ENCODE measurements at regions not wholly inside any gene's neighbourhood (a gene's known extent, or its start where the extent isn't known, plus 50 kb on each side); places are given as distances from the start of the nearest gene placed in this dataset.

DNA sequence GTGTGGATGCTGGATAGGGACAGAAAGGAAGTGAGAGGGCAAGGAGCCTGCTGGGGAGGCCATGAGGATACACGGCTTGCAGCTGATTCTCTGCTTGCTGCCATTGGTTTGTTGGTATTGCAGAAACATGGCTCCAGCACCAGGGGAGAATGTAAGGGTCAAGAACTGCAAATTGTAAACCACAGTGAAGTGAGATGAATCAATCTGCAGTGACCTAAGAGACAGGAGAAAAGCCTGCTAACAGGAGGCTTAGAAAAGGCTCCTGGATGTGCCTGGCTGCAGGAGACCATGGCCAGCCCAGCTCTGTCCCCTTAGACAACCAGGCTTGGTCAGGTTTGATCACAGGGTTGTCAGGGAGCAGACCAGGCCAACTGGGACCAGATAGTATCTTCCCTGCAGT, 233.7 kb upstream of the CADM1 start:
- DNase-seq, result no peak

DNA sequence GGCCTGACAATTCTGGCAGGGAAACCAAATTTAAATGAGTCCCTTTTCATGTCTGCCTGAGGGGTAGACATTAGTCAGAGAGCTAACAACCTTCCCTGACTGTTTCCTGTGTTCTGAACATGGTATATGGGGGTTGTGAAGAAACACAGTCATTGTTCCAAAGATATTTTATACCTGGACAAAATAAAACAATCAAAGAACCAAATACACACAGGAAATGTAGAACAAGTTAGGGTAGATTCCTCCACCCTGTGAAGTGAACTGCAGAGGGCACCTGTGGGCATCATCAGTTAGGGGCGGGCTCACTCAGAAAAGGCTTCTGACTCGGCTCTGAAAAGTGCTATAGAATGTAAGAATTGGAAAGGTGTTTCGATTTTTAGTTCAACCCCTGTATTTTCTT, 231.9 kb upstream of the CADM1 start:
- DNase-seq, result no peak

DNA sequence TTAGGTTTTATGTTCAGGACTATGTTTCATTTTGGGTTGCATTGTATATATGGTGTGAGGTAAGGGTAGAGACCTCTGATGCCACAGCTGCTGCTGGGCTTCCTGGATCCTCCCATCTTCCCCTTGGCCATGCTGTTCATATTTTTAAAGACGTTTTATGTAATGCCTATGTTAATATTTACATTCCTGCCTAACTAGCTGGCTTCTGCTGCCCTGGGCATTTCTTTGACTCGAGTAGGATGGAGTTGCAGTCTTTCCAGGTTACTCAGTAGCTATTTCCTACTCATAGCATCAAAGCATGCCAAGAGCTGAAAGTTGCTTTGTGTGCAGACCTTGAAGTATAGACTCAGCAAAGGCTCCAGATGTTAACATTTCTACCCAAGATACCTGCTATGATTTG, 220.5 kb upstream of the CADM1 start:
- DNase-seq, result no peak

DNA sequence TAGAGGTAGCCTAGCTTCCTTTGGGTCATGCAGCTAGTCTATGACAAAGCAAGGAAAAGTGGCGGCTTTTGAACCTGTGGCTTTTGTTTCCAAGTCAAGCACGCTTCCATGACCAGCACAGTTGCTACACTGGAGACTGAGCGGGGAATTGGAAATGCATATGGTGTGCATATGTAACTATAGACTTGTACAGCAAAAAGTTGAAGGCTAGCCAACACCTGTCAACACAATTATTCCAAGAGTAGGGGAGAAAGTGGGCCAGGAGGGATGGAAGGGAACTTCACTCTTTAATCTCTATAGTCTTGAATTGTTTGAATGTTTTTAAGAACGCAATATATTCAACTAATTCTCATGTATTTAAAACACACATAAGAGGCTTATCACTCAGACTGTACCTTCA, 218.5 kb upstream of the CADM1 start:
- no peak for DNase-seq

DNA sequence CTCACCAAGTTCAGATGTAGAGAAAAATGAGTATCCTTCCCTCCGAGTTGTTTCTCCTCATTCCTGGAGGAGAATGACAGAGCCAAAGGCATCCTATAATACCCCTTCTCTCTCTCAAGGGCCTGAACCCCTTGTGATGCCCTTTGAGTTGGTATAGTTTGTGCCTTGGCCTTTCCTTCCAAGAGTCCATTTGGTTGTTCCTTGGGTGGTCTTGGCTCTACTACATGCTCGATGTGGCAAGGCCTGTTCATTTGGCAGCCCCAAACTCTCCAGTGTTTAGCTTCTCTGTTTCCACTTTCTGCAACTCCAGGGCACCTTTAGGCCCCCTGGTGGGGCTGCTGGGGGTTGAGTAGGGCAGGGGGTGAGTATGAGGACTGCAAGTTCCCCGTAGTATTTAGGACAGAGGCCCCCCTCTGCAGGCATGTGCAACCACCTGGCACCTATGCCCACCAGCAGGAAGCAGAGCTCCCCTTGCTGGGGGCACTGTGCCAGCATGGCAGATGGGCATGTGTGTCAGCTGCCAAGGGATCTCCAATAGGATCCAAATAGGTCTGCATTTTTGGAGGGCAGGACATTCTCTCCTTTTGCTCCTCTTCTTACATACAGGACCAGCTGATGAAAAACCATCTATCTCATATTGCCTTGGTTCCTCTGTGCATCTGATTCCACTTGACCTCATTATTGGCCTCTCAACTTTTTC, 217.2 kb upstream of the CADM1 start:
- DNase-seq, result no peak

DNA sequence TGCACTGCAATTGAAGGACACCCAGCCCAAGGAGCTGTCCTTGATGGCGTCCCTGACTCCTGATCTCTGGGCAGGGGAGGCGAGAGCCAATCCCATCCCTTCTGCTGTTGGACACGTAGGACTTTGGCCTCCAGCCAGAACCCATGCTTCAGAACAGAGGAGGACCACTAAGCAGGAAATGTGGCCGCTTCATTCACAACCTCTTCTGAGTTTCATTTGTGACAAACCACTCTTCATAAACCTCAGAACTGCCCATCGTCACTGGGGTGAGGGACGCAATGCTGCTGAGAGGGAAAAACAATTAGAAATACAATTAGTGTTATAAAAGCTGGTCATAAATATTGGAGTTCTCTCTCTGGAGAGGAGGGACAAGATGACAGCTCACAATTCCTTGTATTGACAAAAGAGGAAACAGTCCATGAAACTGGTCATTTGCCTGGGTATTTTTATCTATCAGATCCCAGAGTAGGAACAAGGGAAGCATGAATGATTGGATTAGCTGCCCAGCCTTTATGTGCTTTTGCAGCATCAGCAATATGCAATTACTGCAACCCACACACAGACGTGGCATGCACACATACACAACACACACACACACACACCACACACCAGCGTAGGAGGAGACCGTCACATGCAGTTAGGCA, 216.5 kb upstream of the CADM1 start:
- no peak for DNase-seq

DNA sequence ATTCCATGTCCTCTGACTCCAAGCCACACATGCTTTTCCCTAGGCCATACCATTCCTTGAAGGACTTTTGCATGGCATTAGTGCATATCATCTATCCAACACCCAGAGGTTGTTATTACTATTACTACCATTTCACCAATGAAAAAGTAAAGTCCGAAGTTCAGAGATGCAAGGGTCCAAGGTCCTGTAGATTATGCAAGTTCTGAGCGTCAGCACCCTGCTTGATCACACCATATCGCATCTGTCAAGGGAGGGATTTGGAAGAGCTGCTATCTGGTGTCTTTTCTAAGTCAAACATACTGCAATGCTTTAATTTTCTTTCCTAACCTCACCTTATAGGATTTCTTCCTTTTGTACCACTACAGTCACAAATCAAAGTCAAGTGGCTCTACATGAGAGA, 214.7 kb upstream of the CADM1 start:
- no peak for DNase-seq

DNA sequence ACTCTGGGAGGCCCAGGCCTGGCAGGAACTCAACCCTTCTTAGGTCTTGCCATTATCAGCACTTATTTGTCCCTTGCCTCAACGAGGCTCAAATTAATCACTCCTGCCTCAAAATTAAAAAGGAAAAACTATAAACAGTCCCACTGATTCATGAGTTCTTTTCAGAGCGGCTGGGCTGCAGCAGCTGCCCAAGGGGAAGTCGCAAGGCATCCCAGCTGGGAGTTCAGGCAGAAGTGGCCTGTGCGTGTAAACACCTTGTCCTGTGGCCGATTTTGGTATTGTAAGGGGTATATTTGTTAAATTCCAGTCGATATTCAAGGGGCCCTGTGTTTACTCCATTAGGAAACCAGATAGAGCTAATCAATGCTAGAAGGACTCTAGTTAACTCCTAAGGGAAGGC, 213.9 kb upstream of the CADM1 start:
- DNase-seq, result no peak

DNA sequence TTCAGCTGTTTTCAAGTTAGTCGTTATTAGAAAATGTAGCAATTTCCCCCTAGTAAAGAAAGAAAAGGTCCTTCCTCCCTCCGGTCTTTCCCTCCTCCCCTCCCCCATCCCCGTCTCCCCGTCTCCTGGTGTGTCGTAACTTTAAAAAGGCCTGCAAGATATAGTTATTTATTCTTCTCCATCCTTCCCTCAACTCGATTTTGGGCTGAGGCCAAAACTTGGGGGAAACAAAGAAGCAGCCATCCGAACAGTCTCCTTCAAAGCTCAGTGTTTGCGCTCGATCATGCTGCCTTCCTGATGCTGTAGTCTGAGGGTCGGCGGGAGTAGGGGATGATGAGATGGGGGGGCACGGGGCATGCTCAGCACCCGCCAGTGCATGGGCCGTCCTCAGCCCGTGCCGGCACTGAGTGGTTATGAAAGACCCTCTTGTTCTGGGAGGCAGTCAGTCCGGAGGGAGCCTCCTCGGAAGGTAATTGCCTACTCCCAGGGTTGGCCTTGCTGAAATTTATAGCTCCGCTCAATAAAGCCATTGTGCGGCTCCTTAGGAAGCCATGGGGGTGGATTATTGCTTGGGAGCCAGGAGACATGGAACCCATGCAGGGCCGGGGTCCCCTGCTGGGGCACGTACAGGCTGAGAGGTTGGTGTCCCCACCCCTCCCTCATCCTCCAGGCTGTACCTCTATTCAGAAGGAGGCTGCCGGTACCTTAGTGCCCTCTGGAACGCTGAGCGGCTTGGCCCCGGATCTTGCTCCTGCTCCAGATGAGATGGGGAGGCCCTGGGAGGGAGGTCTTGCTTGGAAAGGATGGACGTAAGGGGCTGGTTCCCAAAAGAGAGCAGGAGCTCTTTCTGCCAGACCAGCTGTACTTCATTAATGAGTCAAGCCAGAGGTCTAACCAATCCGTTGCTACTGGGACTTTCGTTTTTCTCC, 212.7 kb upstream of the CADM1 start:
- peak; percentile 82 for DNase-seq

DNA sequence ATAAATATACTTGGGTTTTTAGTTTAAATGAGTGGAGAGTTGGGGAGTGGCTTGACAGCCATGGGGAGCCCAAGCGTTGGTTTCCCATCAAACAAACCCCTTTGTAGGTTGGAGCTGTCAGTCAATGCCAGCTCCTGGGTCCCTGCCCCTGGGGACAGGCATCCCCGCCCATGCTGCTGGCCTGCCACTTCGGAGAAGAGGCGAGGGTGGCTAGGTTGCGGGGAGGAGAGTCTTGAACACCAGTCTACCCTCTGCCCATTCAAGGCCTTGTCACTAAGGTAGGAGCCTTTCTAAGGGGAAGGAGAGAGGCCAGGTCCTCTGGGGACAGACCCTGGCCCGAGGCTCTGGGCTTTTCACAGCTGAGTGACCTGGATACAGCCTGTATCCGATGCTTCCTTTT, 211.9 kb upstream of the CADM1 start:
- DNase-seq, result no peak

DNA sequence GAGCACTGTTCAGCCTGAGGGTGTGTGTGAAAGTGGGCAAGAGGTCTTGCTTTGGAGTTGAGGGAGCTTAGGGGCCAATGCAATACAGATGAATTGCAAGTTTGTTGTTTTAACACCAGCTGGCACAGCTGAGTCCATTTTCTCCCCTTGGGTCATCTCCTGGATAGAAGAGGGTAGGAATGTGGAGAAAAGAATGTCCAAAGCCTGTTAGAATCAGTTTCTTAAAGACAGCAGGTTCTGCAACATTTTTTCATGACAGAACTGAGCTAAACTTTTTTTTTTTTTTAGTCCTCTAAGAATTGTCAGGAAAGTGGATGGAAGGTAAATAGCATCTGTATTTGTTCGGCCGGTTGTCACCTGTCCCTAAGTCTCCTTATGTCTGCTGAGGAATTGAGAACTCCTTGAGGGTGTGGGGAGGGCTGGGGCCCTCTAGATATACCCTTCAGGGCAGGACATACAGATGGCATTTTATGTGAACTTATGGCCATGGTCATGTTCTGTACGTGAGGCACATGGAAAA, 211.1 kb upstream of the CADM1 start:
- DNase-seq, result no peak

DNA sequence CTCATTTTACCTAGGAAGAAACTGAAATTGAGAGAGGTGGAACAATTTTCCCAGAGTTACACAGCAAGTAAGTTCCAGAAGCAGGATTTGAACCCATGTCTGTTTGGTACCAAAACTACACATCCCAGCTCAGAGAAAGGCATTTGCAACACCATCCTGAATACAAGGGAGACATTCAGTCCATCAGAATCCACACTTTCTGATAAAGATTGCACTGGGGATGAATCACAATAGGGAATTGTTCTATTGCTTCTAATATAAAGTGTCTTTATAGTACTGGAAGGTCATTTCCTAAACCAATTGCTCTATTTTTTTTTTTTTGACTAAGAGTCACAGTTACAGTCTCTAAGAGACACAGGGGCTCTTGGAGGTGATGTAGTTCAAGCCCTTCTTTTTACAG, 208.1 kb upstream of the CADM1 start:
- DNase-seq, result no peak

DNA sequence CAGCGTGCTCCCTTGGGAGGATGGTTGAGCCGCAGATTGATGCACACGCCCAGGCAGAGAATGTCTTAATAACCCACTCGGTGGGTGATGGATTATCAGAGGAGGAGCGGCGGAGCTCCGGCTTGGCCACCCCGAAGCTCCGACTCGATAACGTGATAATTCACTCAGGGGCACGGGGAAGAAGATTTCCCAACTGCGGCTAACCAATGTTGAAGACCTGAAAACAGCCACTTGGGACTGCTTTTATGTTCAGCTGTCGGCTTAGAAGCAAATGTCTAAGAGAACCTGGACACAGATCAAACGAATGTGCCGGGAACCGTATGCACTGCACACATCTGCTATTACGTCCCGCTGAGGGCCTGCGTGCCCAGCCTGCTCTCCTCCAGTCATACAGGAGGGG, 206.8 kb upstream of the CADM1 start:
- DNase-seq, result no peak

DNA sequence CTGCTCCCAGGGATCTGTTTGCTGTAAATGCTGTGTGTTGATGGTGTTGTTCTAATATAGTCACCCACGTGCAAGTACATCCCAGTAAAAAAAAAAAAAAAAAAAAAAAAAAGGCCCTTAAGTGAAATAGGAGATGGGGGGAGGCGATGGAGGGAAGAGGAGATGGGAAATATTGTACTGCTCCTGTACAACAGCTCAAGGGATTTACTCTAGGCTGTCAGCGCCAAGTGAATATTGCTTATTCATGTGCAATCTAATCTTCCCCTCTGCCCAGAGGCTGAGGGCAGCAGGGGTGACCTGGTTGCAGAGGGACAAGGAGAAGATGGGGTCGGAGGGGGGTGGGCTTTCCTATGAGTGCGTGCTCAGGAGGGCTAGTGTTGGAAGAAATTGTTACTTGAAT, 206.2 kb upstream of the CADM1 start:
- DNase-seq, result no peak

DNA sequence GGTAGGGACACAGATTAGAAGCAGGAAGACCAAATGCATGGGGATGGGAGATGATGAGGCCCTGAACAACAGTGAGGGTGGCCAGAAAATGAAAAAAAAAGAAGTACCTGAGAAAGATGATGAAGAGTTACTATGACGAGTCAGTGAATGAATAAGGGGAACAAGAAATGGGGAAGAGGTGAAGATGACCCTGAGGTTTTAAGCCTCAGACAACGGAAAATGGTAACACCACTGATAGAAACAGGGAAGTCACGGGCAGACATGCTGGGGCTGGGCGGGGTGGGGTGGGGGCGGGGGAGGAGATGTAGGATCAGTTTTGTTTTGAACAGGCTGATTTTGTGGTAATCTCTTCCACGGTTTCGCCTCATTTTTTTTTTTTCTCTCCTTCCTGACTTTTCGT, 205.1 kb upstream of the CADM1 start:
- no peak for DNase-seq

DNA sequence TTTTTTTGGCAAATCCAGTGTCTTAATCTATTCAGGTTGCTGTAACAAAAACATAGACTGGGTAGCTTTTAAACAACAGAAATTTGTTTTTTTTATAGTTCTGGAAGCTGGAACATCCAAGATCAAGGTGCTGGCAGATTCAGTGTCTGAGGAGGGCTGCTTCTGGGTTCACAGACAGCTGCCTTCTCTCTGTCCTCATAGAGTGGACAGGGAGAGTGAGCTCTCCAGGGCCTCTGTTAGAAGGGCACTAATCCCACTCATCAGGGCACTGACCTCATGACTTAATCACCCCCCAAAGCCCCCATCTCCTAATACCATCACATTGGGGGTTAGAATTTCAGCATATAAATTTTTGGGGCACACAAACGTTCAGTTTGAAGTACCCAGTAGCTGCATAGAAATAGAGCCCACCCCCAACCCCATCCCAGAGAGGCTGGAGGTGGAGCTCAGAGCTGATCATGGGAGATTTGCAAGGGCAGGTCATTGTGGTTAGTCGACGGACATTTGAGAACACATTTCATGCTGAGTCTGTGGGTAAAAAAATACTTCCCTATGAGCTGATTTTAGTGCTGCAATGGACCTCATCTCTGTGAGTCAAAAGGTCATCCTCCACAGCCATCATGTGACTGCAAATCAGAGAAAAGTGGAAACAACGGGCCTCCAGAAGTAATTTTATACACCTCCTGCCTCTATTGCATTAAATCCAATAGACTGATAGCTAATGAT, 203.1 kb upstream of the CADM1 start:
- no peak for DNase-seq

DNA sequence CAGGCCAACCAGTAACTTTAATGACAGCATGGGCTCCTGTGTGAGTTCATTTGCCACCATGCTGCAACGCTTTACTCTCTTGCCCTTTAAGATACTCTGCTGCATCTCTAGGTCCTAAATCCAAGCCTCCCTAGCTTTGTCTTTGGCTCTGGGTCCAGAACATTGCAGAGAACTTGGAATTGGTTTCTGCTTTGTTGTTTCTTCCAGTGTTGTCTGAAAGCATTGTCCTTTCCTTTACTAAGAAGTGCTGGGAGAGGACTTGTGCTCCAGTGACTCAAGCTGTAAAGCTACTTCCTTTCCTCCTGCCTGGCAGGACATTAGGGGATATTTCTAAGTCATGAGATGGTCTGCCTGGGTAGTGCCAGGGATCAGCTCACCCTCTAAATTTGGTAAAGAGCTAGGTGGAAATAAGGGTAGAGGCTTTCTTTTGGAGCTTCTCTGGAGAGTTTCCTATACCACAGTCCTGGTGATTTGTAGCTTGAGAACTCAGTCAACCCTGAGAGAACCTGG, 202.5 kb upstream of the CADM1 start:
- DNase-seq, result no peak

DNA sequence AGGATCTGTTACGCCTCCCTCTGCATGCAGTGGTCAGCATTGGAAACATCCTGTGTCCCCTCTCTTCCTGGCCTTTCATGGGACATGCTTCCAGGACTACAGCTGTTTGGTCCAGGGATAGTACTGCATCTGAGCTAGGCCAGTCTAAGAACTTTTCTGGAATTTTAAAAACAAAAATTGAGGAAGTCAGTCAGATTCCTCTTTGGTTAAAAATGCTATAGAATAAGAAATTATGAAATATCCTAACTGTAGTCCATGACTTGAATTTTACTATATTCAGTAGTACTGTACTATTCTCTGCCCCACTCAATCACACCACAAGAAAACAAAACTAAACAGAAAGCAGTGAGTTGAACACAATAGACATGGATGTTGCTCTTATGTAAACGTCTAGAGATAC, 201.0 kb upstream of the CADM1 start:
- DNase-seq, result no peak

DNA sequence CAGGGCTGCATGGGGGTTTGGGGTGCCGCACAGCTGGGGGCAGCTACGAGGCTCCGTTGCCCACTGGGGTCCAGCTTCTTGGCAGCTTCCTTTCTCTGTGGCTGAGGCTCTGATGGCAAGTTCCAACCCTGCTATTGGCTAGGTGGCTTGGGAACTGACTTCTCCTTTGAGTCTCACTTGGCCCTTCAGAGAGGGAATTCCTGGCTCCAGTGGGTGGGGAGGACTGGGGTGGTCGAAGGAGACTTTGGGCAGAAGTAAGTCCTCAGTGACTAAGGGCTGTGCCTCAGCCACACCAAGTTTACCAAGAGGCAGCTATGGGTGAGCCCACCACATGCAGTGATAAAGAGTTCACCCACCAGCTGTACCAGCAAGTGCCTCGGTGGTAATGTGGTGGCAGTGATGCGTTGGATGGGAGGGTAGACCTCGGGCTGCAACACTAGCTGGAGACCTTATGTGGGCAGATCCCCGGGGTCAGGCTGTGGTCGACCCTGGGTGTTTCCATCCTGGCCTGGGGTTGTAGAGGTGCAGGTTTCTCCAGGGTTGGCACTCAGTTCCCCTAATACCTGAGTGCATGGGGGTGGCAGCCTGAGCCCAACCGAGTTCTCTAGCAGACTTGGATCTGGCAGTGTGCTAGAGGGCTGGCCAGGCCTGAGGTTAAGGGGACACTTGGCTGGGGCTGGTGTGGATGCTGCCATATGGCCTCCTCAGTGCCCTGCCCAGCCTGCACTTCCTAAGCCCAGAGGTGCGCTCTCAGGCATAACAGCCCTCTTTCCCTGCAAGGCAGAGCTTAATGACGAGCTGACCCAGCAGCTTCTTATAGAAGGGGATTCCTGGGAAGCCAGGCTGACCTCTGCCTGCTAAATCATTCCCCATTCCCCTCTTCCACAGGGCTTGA, 197.0 kb upstream of the CADM1 start:
- DNase-seq, result no peak

DNA sequence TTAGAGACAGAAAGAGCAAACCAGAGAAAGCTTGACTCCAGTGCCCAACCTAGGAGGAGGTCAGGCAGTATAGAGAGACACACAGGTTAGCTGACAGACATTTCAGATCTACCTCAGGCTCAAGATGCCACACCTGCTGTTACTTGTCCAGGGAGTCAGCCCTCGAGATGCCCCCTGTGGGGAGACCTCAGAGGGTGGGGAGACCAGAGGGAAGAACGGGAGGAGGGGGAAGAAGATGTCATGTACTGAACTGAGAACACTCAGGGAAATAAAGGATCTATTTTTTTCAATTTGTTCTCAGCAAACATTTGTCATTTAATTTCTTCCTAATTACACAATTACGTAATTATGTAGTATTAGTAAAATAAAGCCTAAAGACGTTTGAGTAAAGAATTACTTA, 196.3 kb upstream of the CADM1 start:
- DNase-seq, result no peak

DNA sequence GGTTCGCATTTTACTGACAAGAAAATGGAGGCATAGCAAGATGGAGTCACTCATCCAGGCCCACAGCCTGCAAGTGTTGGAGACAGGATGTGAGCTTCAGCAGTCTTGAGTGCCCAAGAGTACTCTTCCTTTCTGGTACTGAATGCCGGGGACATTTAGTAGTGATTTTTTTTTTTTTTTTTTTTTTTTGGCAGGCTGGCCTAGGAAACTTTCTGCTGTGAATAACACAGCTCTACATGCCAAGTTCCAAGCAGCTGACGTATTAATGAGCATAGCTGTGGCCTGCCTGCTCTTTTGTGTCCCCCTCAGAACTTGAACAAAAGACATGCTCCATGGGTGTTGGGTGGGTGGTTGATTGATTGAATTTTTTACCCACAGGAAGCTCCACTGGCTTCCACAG, 195.5 kb upstream of the CADM1 start:
- DNase-seq, result peak; percentile 78

DNA sequence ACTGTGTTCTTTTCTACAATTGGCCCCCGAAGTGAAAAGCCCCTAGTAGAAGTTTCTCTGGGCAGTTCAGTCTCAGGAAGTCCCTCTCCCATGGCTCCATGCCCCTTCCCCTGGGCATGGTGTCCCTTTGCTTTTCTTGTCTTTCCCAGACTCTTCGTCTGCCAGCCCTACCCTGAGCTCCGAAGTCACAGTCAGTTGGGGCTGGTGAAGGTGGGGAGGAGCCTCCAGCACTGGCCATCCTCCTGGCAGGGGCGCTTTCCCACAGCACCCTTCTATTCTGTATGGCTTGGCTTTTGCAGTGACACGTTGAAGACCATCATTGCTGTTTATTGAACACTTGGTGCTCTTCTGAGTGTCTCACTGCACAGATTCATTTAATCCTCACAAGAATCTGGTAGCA, 195.1 kb upstream of the CADM1 start:
- no peak for DNase-seq

Data from right hindlimb (tissue), 1 donor.